HG02870 (cell line): ENCODE measurements at regions not wholly inside any gene's neighbourhood (a gene's known extent, or its start where the extent isn't known, plus 50 kb on each side); places are given as distances from the start of the nearest gene placed in this dataset.
"Not testable (repeated sequence)": the region's sequence is repeated elsewhere in the genome, so short reads cannot be mapped to it uniquely, and the experiment has no call there.

Experiments
- ATAC-seq: cut with Tn5 transposase; IDR thresholded peaks from one replicate; pipeline ENCODE4 v1.9.1; 2021; ENCODE audit warnings: mild to moderate bottlenecking, moderate library complexity; ENCODE audit not compliant: unreplicated experiment

- ATAC-seq, result no peak
Measured at GRCh38 chr1:117753232-117753631, 147.4 kb downstream of the TENT5C start.

GRCh38 chr1:117753652-117754051, 147.8 kb downstream of the TENT5C start:
- ATAC-seq, result no peak

- no peak for ATAC-seq
Measured at GRCh38 chr1:117754061-117754969, 148.5 kb downstream of the TENT5C start.

- no peak for ATAC-seq
Measured at GRCh38 chr1:117757668-117758067, 151.8 kb downstream of the TENT5C start.

- ATAC-seq, result peak; percentile 80
Measured at GRCh38 chr1:117758444-117759316, 152.8 kb downstream of the TENT5C start.

- no peak for ATAC-seq
Measured at GRCh38 chr1:117759535-117759934, 153.7 kb downstream of the TENT5C start.

- ATAC-seq, result no peak
Measured at GRCh38 chr1:117760069-117760468, 154.2 kb downstream of the TENT5C start.

- no peak for ATAC-seq
Measured at GRCh38 chr1:117760485-117760884, 154.6 kb downstream of the TENT5C start.

- ATAC-seq, result not testable (repeated sequence)
Measured at GRCh38 chr1:117767756-117768155, 161.7 kb downstream of the GDAP2 start.

GRCh38 chr1:117770981-117771531, 158.4 kb downstream of the GDAP2 start:
- no peak for ATAC-seq

GRCh38 chr1:117779364-117779763, 150.1 kb downstream of the GDAP2 start:
- no peak for ATAC-seq

GRCh38 chr1:117780687-117781475, 148.5 kb downstream of the GDAP2 start:
- no peak for ATAC-seq

GRCh38 chr1:117782056-117782455, 147.4 kb downstream of the GDAP2 start:
- no peak for ATAC-seq

GRCh38 chr1:117783606-117784396, 145.6 kb downstream of the GDAP2 start:
- no peak for ATAC-seq

GRCh38 chr1:117788014-117788413, 141.4 kb downstream of the GDAP2 start:
- ATAC-seq, result no peak

- no peak for ATAC-seq
Measured at GRCh38 chr1:117793413-117793812, 136.0 kb downstream of the GDAP2 start.

- no peak for ATAC-seq
Measured at GRCh38 chr1:117794073-117794472, 135.3 kb downstream of the GDAP2 start.

GRCh38 chr1:117795190-117795589, 134.2 kb downstream of the GDAP2 start:
- ATAC-seq, result no peak

GRCh38 chr1:117795792-117796191, 133.6 kb downstream of the GDAP2 start:
- no peak for ATAC-seq

- no peak for ATAC-seq
Measured at GRCh38 chr1:117796226-117796625, 133.2 kb downstream of the GDAP2 start.
